ENCODE measurements at regions not wholly inside any gene's neighbourhood (a gene's known extent, or its start where the extent isn't known, plus 50 kb on each side); places are given as distances from the start of the nearest gene placed in this dataset.

- DNase-seq (ENCODE audit: low read depth): no peak
These were observed 136.5 kb upstream of the NKX1-1 start for GRCh38 chr4:1542516-1543320.

GRCh38 chr4:1542226-1542490 lies 135.9 kb upstream of the NKX1-1 start:
- no peak for DNase-seq (ENCODE audit: low read depth)

GRCh38 chr4:1541449-1542225 lies 135.4 kb upstream of the NKX1-1 start:
- no peak for DNase-seq (ENCODE audit: low read depth)

- no peak for DNase-seq (ENCODE audit: low read depth)
These were observed 134.5 kb upstream of the NKX1-1 start for GRCh38 chr4:1540601-1541375.

- DNase-seq (ENCODE audit: low read depth): no peak
These were observed 133.8 kb upstream of the NKX1-1 start for GRCh38 chr4:1539859-1540600.

GRCh38 chr4:1538941-1539772 lies 132.9 kb upstream of the NKX1-1 start:
- no peak for DNase-seq (ENCODE audit: low read depth)

- no peak for DNase-seq (ENCODE audit: low read depth)
These were observed 131.8 kb upstream of the NKX1-1 start for GRCh38 chr4:1538096-1538410.

- DNase-seq (ENCODE audit: low read depth): no peak
These were observed 131.3 kb upstream of the NKX1-1 start for GRCh38 chr4:1537410-1538095.

- no peak for DNase-seq (ENCODE audit: low read depth)
These were observed 130.6 kb upstream of the NKX1-1 start for GRCh38 chr4:1536579-1537409.

GRCh38 chr4:1535926-1536578 lies 129.8 kb upstream of the NKX1-1 start:
- no peak for DNase-seq (ENCODE audit: low read depth)

- no peak for DNase-seq (ENCODE audit: low read depth)
These were observed 128.8 kb upstream of the NKX1-1 start for GRCh38 chr4:1534876-1535526.

GRCh38 chr4:1534095-1534872 lies 128.0 kb upstream of the NKX1-1 start:
- no peak for DNase-seq (ENCODE audit: low read depth)

- no peak for DNase-seq (ENCODE audit: low read depth)
These were observed 127.3 kb upstream of the NKX1-1 start for GRCh38 chr4:1533501-1534064.

GRCh38 chr4:1532549-1533395 lies 126.5 kb upstream of the NKX1-1 start:
- DNase-seq (ENCODE audit: low read depth): no peak

GRCh38 chr4:1531683-1532548 lies 125.7 kb upstream of the NKX1-1 start:
- no peak for DNase-seq (ENCODE audit: low read depth)

GRCh38 chr4:1530356-1530755 lies 124.1 kb upstream of the NKX1-1 start:
- no peak for DNase-seq (ENCODE audit: low read depth)
